ENCODE measurements at regions not wholly inside any gene's neighbourhood (a gene's known extent, or its start where the extent isn't known, plus 50 kb on each side); places are given as distances from the start of the nearest gene placed in this dataset.
"Not testable (repeated sequence)": the region's sequence is repeated elsewhere in the genome, so short reads cannot be mapped to it uniquely, and the experiment has no call there.

DNA sequence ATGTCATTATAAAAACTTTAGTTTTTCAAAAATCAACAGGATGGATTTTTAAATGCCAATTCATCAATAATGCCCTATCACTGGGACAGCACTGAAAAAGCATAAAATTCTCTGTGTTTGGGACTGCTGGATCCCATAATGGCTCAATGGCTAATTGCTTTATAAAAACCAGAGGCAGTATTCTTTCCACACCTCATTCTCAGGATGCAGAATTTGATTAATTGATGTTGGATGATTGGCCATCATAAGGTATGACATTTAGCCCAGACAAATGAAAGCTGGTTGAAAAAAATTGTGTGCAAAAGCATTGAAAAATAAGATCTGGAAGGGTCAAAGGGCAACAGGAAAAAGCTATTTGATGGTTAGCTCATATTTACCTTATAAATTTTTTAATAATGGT is 362.2 kb upstream of the SNX7 start:
- Histone ChIP-seq H3K27me3 (no peaks in the 10 kb centered on the region), H3K4me3 (no peak overlapping the region), H3K27ac (no peak overlapping the region), H3K4me1 (no peaks in the 10 kb centered on the region), H3K9me3 (replicated peaks) (no peaks in the 10 kb centered on the region), H3K36me3 (no peaks in the 10 kb centered on the region)
- DNase-seq: no peak

DNA sequence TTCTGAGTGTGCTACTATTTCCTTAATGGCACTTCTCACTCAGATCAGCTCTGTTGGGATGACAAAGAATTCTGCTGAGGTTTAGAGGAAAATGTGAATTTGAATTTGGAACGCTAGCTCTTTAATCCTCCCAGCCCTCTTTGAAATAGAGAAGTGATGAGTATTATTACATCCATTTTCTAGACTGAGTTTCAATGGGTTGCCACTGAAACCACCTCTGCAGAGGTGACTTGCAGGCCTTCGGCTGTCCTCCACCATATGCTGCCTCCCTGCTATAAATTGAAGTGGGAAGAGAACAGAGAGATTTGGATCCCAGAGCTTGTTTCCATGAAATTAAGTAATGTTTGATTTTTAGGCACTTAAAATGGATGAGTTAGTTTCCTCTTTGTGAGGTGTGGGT is 363.2 kb upstream of the SNX7 start:
- H3K27me3 ChIP-seq: no peaks in the 10 kb centered on the region
- no peaks in the 10 kb centered on the region for H3K4me1 ChIP-seq
- no peak for DNase-seq
- no peaks in the 10 kb centered on the region for H3K36me3 ChIP-seq
- no peaks in the 10 kb centered on the region for H3K9me3 ChIP-seq (replicated peaks)
- no peak overlapping the region for H3K4me3 ChIP-seq
- no peak overlapping the region for H3K27ac ChIP-seq

DNA sequence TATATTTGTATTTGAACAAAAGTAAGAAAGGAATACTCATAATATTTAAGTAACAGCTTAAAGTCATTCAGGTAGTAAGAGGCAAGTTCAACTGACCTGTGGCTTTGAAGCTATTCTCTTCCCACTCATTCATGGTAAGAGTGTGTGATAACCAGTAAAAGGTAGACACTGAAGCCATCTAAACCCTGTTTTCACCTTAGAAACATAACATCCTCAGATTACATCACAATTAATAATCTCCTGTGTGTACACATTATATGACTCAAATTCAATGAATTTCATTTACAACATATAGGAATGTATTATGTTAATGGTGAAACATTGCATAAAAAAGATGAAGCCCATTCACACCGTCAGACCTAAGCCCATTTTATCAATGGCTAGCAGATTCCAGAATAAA is 364.8 kb upstream of the SNX7 start:
- Histone ChIP-seq H3K4me3 (no peak overlapping the region), H3K27ac (no peak overlapping the region), H3K27me3 (no peaks in the 10 kb centered on the region), H3K9me3 (replicated peaks) (no peaks in the 10 kb centered on the region), H3K4me1 (no peaks in the 10 kb centered on the region), H3K36me3 (no peaks in the 10 kb centered on the region)
- no peak for DNase-seq

DNA sequence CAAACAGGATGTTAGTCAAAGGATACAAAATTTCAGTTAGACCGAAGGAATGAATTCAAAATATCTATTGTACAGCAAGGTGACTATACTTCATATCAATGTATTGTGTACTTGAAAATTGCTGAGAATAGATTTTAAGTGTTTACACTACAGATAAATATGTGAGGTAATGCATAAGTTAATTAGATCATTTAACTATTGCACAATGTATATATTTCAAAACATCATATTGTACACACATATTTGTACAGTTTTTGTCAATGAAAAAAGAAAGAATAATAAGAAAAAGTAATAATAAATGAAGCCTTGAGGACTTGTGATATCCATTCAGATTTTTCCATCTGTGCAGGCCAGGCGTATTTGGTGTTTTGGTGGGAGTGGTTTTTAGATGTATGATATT is 367.4 kb upstream of the SNX7 start:
- Histone ChIP-seq H3K4me1 (no peaks in the 10 kb centered on the region), H3K4me3 (no peak overlapping the region), H3K27me3 (no peaks in the 10 kb centered on the region), H3K9me3 (replicated peaks) (no peaks in the 10 kb centered on the region), H3K27ac (no peak overlapping the region), H3K36me3 (no peaks in the 10 kb centered on the region)
- no peak for DNase-seq

DNA sequence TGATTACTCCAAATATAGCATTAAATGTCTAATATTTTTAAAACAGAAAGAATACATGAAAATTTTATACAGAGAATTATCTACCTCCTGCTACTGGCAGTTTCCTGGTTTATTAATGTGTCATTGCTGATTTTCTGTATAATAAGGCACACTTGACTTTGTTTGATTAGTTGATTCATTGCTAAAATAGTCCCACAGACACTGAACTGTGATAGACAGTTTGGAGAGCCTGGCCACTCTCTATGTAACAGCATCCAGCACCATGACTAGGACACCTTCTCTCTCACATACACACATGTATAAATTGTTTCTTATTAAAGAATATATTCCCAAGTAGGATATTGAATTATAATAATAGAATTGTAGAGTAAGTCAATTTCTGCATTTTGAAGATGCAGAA is 368.5 kb upstream of the SNX7 start:
- no peak overlapping the region for H3K4me3 ChIP-seq
- no peaks in the 10 kb centered on the region for H3K27me3 ChIP-seq
- H3K36me3 ChIP-seq: no peaks in the 10 kb centered on the region
- H3K27ac ChIP-seq: no peak overlapping the region
- no peaks in the 10 kb centered on the region for H3K9me3 ChIP-seq (replicated peaks)
- DNase-seq: no peak
- H3K4me1 ChIP-seq: no peaks in the 10 kb centered on the region

DNA sequence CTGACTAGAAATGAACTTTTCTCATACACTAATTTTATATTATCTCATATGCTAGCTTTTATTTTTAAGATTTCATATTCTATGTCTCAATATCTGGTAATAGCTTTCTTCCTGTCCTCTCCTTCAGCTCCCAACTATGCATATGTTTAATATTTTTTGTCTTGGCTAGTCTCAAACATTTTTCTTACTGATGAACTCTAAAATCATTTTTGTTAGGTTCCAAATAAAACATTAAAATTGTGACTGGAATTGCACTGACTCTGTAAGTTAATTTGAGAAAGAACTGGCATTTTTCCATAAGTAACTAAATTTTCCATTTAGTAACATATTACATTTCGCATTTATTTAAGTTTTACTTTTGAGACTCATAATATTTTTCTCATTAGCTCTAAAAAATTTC is 368.5 kb upstream of the DPYD start:
- H3K27me3 ChIP-seq: no peaks in the 10 kb centered on the region
- no peaks in the 10 kb centered on the region for H3K4me1 ChIP-seq

DNA sequence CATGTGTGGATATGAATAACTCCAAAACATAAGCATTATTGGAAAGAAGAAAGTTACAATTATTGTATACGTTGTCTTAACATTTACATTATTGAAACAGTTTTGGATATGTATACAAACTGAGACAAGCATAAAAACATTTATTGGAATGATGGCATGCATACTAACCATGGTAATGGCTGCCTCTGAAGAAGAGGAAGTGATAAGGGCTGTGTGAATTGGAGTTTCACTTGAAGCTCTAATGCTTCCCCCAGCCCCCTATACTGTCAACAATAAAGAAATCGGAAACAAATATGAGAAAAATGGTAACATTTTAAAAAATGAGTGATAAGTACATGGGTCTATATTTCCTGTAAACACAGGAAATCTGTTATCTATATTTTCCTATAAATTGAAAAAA is 367.7 kb upstream of the DPYD start:
- no peak for DNase-seq
- Histone ChIP-seq H3K4me3 (no peak overlapping the region), H3K27me3 (no peaks in the 10 kb centered on the region), H3K9me3 (replicated peaks) (no peaks in the 10 kb centered on the region), H3K4me1 (no peaks in the 10 kb centered on the region), H3K27ac (no peak overlapping the region), H3K36me3 (no peaks in the 10 kb centered on the region)

More for the DNA sequence above, 368.5 kb upstream of the DPYD start:
- H3K4me3 ChIP-seq: no peak overlapping the region
- no peaks in the 10 kb centered on the region for H3K36me3 ChIP-seq
- no peak for DNase-seq
- no peaks in the 10 kb centered on the region for H3K9me3 ChIP-seq (replicated peaks)
- H3K27ac ChIP-seq: no peak overlapping the region

DNA sequence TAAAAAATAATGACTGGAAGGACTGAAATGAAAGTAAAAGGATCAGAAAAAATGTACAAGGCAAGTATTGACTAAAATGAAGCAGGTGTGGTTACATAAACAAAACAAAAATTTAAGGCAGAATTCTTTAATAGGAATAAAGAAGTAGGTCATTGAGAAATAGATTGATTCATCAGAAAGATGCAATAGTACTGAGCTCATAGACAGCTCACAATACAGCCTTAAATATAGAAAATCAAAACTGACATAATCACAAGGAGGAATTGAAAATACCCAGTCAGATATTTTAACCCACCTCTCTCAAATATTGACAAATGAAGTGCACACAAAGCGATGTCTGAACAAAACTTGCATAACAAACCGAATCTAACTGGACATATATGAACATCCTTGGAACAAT is 366.8 kb upstream of the DPYD start:
- Histone ChIP-seq H3K4me1 (no peaks in the 10 kb centered on the region), H3K36me3 (no peaks in the 10 kb centered on the region), H3K4me3 (no peak overlapping the region), H3K9me3 (replicated peaks) (no peaks in the 10 kb centered on the region), H3K27ac (no peak overlapping the region), H3K27me3 (no peaks in the 10 kb centered on the region)
- no peak for DNase-seq

DNA sequence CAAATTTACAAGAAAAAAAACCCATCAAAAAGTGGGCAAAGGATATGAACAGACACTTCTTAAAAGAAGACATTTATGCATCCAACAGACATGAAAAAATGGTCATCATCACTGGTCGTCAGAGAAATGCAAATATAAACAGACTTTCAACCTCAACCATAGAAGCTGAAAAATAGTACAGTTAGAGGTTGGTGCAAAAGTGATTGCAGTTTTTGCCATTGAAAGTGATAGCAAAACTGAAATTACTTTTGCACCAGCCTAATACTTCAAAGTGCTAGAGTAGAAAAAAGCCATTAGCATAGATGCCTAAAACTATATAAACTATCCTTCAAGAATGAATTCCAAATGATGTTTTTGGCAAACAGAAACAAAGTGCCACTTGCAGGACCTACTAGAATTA is 365.8 kb upstream of the DPYD start:
- H3K4me1 ChIP-seq: no peaks in the 10 kb centered on the region
- H3K27me3 ChIP-seq: no peaks in the 10 kb centered on the region
- H3K27ac ChIP-seq: no peak overlapping the region
- H3K36me3 ChIP-seq: no peaks in the 10 kb centered on the region
- no peaks in the 10 kb centered on the region for H3K9me3 ChIP-seq (replicated peaks)
- DNase-seq: no peak
- H3K4me3 ChIP-seq: no peak overlapping the region

DNA sequence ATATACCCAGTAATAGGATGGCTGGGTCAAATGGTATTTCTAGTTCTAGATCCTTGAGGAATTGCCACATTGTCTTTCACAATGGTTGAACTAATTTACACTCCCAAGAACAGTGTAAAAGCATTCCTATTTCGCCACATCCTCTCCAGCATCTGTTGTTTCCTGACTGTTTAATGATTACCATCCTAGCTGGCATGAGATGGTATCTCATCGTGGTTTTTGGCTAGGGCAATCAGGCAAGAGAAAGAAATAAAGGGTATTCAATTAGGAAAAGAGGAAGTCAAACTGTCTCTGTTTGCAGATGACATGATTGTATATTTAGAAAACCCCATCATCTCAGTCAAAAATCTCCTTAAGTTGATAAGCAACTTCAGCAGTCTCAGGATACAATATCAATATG is 364.5 kb upstream of the DPYD start:
- not testable (repeated sequence) for H3K4me3 ChIP-seq; H3K27ac ChIP-seq; H3K27me3 ChIP-seq; H3K9me3 ChIP-seq (replicated peaks); DNase-seq; H3K36me3 ChIP-seq; H3K4me1 ChIP-seq

DNA sequence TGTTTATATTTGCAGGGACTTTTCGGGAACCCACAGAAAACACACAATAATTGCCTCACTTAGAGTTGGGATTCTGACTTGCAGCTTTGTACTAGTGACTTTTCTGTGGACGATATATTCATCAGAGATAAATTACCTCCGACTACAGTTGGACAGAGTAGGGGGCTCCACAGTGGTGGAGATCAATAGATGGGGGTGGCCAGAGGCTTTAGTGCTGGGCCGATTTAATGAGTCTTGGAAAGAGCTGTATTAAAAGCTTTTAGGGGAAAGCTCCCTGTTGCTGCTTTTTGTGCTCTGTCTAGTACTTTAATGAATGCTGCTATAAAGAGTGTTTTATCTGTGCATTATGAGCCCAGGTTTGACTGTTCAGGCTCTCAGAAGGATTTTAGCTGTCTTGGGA is 359.2 kb upstream of the DPYD start:
- DNase-seq: no peak
- Histone ChIP-seq H3K27ac (no peak overlapping the region), H3K4me1 (no peaks in the 10 kb centered on the region), H3K36me3 (no peaks in the 10 kb centered on the region), H3K4me3 (no peak overlapping the region), H3K9me3 (replicated peaks) (no peaks in the 10 kb centered on the region), H3K27me3 (no peaks in the 10 kb centered on the region)

DNA sequence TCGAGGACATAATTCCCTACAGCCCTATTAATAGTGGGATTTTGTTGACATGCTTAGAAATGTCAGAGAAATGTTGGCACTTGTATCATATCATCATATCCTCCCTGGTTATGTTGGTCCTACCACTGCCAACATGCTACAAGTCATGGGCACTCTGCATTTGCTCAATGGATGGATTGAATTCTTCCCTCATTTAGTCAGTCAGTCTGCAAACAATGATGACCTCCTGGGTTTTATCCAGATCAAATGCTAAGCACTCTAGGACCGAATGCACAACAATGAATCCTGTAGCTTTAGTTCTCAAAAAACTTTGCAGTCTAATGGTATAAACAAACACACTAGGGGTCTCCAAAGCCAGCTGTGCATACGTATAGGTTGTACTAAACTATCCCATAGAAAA is 357.2 kb upstream of the DPYD start:
- Histone ChIP-seq H3K4me1 (no peaks in the 10 kb centered on the region), H3K4me3 (no peak overlapping the region), H3K27me3 (no peaks in the 10 kb centered on the region), H3K36me3 (no peaks in the 10 kb centered on the region), H3K27ac (no peak overlapping the region), H3K9me3 (replicated peaks) (no peaks in the 10 kb centered on the region)
- DNase-seq: no peak

DNA sequence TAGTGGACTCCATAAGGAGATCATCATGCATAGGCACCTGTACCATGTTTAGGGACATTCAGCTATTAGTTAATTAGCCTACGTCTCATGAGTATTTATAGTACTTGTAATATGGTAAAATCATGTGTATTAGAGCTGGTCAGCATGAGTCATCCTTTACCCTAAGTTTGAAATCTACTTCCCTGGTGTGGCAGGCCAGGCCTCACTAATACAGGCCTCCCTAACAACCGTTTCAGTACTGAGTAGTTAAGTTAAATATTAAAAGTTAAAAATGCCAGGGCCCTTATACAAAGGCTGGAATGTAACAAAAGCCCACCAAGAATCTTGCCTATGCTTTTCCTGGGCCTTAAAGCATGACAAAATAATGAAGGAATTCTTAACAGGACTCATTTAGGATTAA is 356.3 kb upstream of the DPYD start:
- H3K27me3 ChIP-seq: no peaks in the 10 kb centered on the region
- no peak overlapping the region for H3K4me3 ChIP-seq
- no peaks in the 10 kb centered on the region for H3K9me3 ChIP-seq (replicated peaks)
- H3K4me1 ChIP-seq: no peaks in the 10 kb centered on the region
- no peak overlapping the region for H3K27ac ChIP-seq
- DNase-seq: no peak
- no peaks in the 10 kb centered on the region for H3K36me3 ChIP-seq

DNA sequence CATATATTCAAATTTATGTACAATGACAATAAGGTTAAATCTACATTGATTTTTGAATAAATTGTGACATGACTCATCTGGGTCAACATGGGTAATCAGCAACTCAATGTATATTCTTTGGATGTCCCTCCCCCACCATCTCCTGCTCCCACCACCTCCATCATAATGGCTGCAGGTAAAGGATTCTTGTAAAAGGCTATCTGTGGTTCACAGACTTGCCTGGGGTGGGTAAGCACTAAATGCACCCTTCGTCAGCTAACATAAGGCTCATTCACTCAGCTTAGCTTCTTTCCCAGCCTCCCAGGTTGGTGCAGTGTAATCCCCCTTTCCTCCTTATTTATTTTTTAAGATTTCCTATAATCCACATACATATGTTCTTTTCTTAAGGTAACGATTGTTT is 355.7 kb upstream of the DPYD start:
- H3K4me3 ChIP-seq: no peak overlapping the region
- H3K27me3 ChIP-seq: no peaks in the 10 kb centered on the region
- H3K9me3 ChIP-seq (replicated peaks): no peaks in the 10 kb centered on the region
- DNase-seq: no peak
- no peak overlapping the region for H3K27ac ChIP-seq
- no peaks in the 10 kb centered on the region for H3K4me1 ChIP-seq
- no peaks in the 10 kb centered on the region for H3K36me3 ChIP-seq

DNA sequence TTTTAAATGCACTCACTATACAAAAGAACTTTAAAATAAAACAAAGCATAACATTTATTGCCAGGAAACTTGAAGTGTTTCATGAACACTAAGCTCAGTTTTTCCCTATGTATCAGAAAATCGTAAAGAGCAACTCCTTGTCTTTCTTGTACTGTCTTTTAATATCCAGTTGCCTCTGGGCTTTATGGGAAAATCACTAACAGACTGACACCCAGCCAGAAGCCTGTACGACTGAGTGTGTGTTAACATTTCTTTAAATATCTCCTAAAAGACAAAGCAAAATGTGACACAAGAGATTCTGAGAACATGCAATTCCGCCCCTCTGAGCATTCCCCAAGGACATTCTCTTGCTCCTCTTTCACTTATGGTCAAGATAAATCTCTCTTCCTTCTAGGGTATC is 347.5 kb upstream of the DPYD start:
- Histone ChIP-seq H3K27ac (no peak overlapping the region), H3K9me3 (replicated peaks) (no peaks in the 10 kb centered on the region), H3K36me3 (no peaks in the 10 kb centered on the region), H3K27me3 (no peaks in the 10 kb centered on the region), H3K4me3 (no peak overlapping the region), H3K4me1 (no peaks in the 10 kb centered on the region)
- no peak for DNase-seq

DNA sequence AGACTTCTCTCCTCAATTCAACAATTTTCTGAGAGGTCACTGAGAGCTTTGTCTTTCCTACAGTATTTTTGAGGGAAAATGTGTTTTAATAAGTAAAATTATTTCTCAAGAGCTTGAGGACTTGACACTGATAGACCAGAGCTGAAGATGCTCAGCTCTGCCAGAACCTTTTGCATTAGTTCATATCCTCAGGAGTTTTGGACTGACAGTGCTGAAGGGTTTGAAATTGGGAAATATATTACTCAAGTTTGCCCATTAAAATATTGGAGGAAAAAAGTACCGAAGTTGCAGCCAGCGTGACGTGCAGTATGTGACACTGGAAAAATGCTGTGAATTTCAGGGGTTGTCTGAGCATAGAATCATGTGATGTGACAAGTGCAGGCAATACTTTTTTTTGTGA is 346.6 kb upstream of the DPYD start:
- Histone ChIP-seq H3K4me3 (no peak overlapping the region), H3K36me3 (no peaks in the 10 kb centered on the region), H3K9me3 (replicated peaks) (no peaks in the 10 kb centered on the region), H3K4me1 (no peaks in the 10 kb centered on the region), H3K27me3 (no peaks in the 10 kb centered on the region), H3K27ac (no peak overlapping the region)
- no peak for DNase-seq

DNA sequence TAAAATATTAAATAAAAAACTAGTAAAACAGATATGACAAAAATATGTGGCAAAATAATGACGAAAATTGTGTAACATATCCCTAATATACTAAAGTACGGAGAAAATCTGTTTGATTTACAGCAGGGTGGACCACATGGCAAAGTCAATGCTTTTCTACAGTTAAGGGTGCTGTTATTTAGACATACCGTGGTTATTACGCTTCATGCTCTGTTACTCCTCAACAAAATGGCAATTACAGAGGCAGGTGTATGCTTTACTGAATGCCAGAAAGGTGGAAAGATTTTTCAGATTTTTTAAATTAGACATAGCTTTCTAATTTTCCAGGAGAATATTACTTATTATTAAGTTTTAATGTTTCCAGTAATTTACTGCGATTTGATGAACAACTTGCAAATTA is 343.9 kb upstream of the DPYD start:
- no peaks in the 10 kb centered on the region for H3K36me3 ChIP-seq
- no peaks in the 10 kb centered on the region for H3K4me1 ChIP-seq
- no peaks in the 10 kb centered on the region for H3K9me3 ChIP-seq (replicated peaks)
- H3K27ac ChIP-seq: no peak overlapping the region
- no peak for DNase-seq
- H3K27me3 ChIP-seq: no peaks in the 10 kb centered on the region
- H3K4me3 ChIP-seq: no peak overlapping the region

All from SJCRH30 (cell line).